ENCODE measurements at regions not wholly inside any gene's neighbourhood (a gene's known extent, or its start where the extent isn't known, plus 50 kb on each side); places are given as distances from the start of the nearest gene placed in this dataset.

- no peak overlapping the region for H3K4me3 ChIP-seq (ENCODE audit: low read depth, low read length)
- no peak for TF ChIP-seq CTCF (IDR thresholded peaks at IDR 0.05; ENCODE audit: insufficient read depth, low read depth, low read length)
Measured at GRCh38 chr2:220509096-220509757, 881.8 kb downstream of the SLC4A3 start.

GRCh38 chr2:220509966-220510365, 882.5 kb downstream of the SLC4A3 start:
- no peak for TF ChIP-seq CTCF (IDR thresholded peaks at IDR 0.05; ENCODE audit: insufficient read depth, low read depth, low read length)
- no peak for DNase-seq (ENCODE audit: low read depth)
- no peak overlapping the region for H3K4me3 ChIP-seq (ENCODE audit: low read depth, low read length)

More at GRCh38 chr2:220509096-220509757, 881.8 kb downstream of the SLC4A3 start:
- DNase-seq (ENCODE audit: low read depth): no peak

GRCh38 chr2:220510668-220511067, 883.2 kb downstream of the SLC4A3 start:
- TF ChIP-seq CTCF (IDR thresholded peaks at IDR 0.05; ENCODE audit: insufficient read depth, low read depth, low read length): no peak
- no peak for DNase-seq (ENCODE audit: low read depth)
- H3K4me3 ChIP-seq (ENCODE audit: low read depth, low read length): no peak overlapping the region

- no peak for TF ChIP-seq CTCF (IDR thresholded peaks at IDR 0.05; ENCODE audit: insufficient read depth, low read depth, low read length)
- DNase-seq (ENCODE audit: low read depth): peak; percentile 22
- no peak overlapping the region for H3K4me3 ChIP-seq (ENCODE audit: low read depth, low read length)
Measured at GRCh38 chr2:220512419-220512818, 885.0 kb downstream of the SLC4A3 start.

- no peak for DNase-seq (ENCODE audit: low read depth)
- TF ChIP-seq CTCF (IDR thresholded peaks at IDR 0.05; ENCODE audit: insufficient read depth, low read depth, low read length): no peak
- no peak overlapping the region for H3K4me3 ChIP-seq (ENCODE audit: low read depth, low read length)
Measured at GRCh38 chr2:220513573-220514288, 886.3 kb downstream of the SLC4A3 start.

- H3K4me3 ChIP-seq (ENCODE audit: low read depth, low read length): no peak overlapping the region
- no peak for DNase-seq (ENCODE audit: low read depth)
- TF ChIP-seq CTCF (IDR thresholded peaks at IDR 0.05; ENCODE audit: insufficient read depth, low read depth, low read length): no peak
Measured at GRCh38 chr2:220521551-220521950, 894.1 kb downstream of the SLC4A3 start.
